SK-N-SH (cell line): ENCODE measurements at regions not wholly inside any gene's neighbourhood (a gene's known extent, or its start where the extent isn't known, plus 50 kb on each side); places are given as distances from the start of the nearest gene placed in this dataset.

Experiments used
- CTCF ChIA-PET: fragments of 300-600, 350-600 bp; formaldehyde crosslinking; extraction: SDS; loops from one replicate; lab custom pipeline; 2021; lab: Yijun Ruan, JAX
- POLR2A ChIA-PET: fragments of 350-600 bp; sonication (Branson Sonifier 250); formaldehyde crosslinking; extraction: SDS; loops from one replicate; lab custom pipeline; 2020; ENCODE audit warnings: antibody characterized with exemption, inconsistent platforms; lab: Yijun Ruan, JAX
- DNase-seq: peaks from one replicate; pipeline ENCODE4 v3.0.0; 2012
- H2AFZ ChIP-seq: fragments of 200-600 bp; sonication (generic); 2 replicates; pipeline ENCODE4 v1.8.1; 2016; ENCODE audit warnings: antibody characterized with exemption, mild to moderate bottlenecking, low read depth
- H3F3A ChIP-seq: fragments of 200-600 bp; sonication (generic); replicated peaks from 2 replicates; pipeline ENCODE3; 2016; ENCODE audit warnings: antibody characterized with exemption, mild to moderate bottlenecking; ENCODE audit not compliant: insufficient read depth
- H3K27ac ChIP-seq, 2 experiments: fragments of 200-500 bp in 1 of 2; fragments of 200-600 bp in 1 of 2; sonication (Bioruptor generic) in 1 of 2; sonication (generic), shearing (Covaris generic) in 1 of 2; 2 replicates each; pipeline versions ENCODE4 v1.5.1 to v1.6.1; 2014 to 2016; ENCODE audit warnings: low read depth in 2 of 2, inconsistent platforms in 1 of 2, low read length in 1 of 2, mild to moderate bottlenecking in 1 of 2, mixed read lengths in 1 of 2
- H3K27me3 ChIP-seq: fragments of 200-600 bp; sonication (generic), shearing (Covaris generic); 2 replicates; pipeline ENCODE4 v1.6.1; 2016; ENCODE audit warnings: mixed run types; ENCODE audit not compliant: insufficient read depth
- H3K36me3 ChIP-seq, 2 experiments: fragments of 200-500 bp in 1 of 2; fragments of 200-600 bp in 1 of 2; sonication (Bioruptor generic) in 1 of 2; sonication (generic) in 1 of 2; replicated peaks in 1 of 2; 2 replicates each; pipeline versions ENCODE3 to v1.5.1; 2014 to 2016; ENCODE audit warnings: low read length in 1 of 2, mild to moderate bottlenecking in 1 of 2; ENCODE audit not compliant: insufficient read depth in 2 of 2, control insufficient read depth in 1 of 2
- H3K4me1 ChIP-seq, 2 experiments: fragments of 200-500 bp in 1 of 2; fragments of 200-600 bp in 1 of 2; sonication (Bioruptor generic) in 1 of 2; sonication (generic), shearing (Covaris generic) in 1 of 2; 2 replicates each; pipeline versions ENCODE4 v1.5.1 to v1.6.1; 2014 to 2016; ENCODE audit warnings: low read depth in 1 of 2, low read length in 1 of 2, mixed run types in 1 of 2; ENCODE audit not compliant: insufficient read depth in 2 of 2, control insufficient read depth in 1 of 2
- H3K4me2 ChIP-seq: fragments of 200-600 bp; sonication (generic), shearing (Covaris generic); 2 replicates; pipeline ENCODE4 v1.6.1; 2017; ENCODE audit warnings: mixed run types
- H3K4me3 ChIP-seq, 2 experiments: fragments of 200-500 bp in 1 of 2; fragments of 200-600 bp in 1 of 2; sonication (Bioruptor generic) in 1 of 2; sonication (generic), shearing (Covaris generic) in 1 of 2; 2 replicates each; pipeline versions ENCODE4 v1.5.1 to v1.8.1; 2014 to 2016; ENCODE audit warnings: low read depth in 2 of 2, inconsistent platforms in 1 of 2, low read length in 1 of 2, mild to moderate bottlenecking in 1 of 2, mixed read lengths in 1 of 2, moderate library complexity in 1 of 2
- H3K79me2 ChIP-seq: fragments of 200-600 bp; sonication (generic); 2 replicates; pipeline ENCODE4 v1.8.1; 2017; ENCODE audit warnings: mild to moderate bottlenecking; ENCODE audit not compliant: insufficient read depth
- H3K9ac ChIP-seq: fragments of 200-600 bp; sonication (generic); 2 replicates; pipeline ENCODE4 v1.6.1; 2017; ENCODE audit warnings: mixed run types
- H3K9me2 ChIP-seq: fragments of 200-600 bp; sonication (generic); 2 replicates; pipeline ENCODE4 v1.6.1; 2017; ENCODE audit warnings: mixed run types
- H3K9me3 ChIP-seq: fragments of 200-600 bp; sonication (generic); 2 replicates; pipeline ENCODE4 v1.6.1; 2017; ENCODE audit warnings: mixed run types, mild to moderate bottlenecking, moderate library complexity
- H4K20me1 ChIP-seq: fragments of 200-600 bp; sonication (generic); 2 replicates; pipeline ENCODE4 v1.6.1; 2017; ENCODE audit warnings: mild to moderate bottlenecking, mixed run types; ENCODE audit not compliant: insufficient read depth
- CHD2 ChIP-seq: fragments of 150-350 bp; IDR thresholded peaks from 2 replicates; pipeline ENCODE4 v1.6.1; 2018; ENCODE audit warnings: low read length; ENCODE audit not compliant: partially characterized antibody
- CTCF ChIP-seq: fragments of 200-600 bp; sonication (generic); IDR thresholded peaks from 2 replicates; pipeline ENCODE4 v1.6.1; 2017; ENCODE audit warnings: antibody characterized with exemption, mild to moderate bottlenecking, moderate library complexity
- EP300 ChIP-seq, 2 experiments: IDR thresholded peaks; 2 replicates each; pipeline versions ENCODE4 v1.4.0 to v1.6.1; 2012; ENCODE audit warnings: borderline replicate concordance in 1 of 2, low read depth in 1 of 2, low read length in 1 of 2
- EZH2phosphoT487 ChIP-seq: fragments of 200-600 bp; sonication (generic); IDR thresholded peaks from 2 replicates; pipeline ENCODE4 v1.6.1; 2017; ENCODE audit warnings: low read depth, mixed run types, mild to moderate bottlenecking, antibody characterized with exemption, moderate library complexity, borderline replicate concordance
- FOXM1 ChIP-seq: IDR thresholded peaks from 2 replicates; pipeline ENCODE4 v1.4.0; 2012; ENCODE audit warnings: low read depth, mild to moderate bottlenecking
- GABPA ChIP-seq: IDR thresholded peaks from 2 replicates; pipeline ENCODE4 v1.4.0; 2012; ENCODE audit warnings: low read depth, mild to moderate bottlenecking
- GATA2 ChIP-seq: sonication (generic); formaldehyde crosslinking; IDR thresholded peaks from 2 replicates; pipeline ENCODE4 v1.5.0; 2020; ENCODE audit warnings: mild to moderate bottlenecking, missing genetic modification reagents
- IRF3 ChIP-seq: fragments of 150-350 bp; IDR thresholded peaks from 2 replicates; pipeline ENCODE4 v1.6.1; 2016; ENCODE audit warnings: mild to moderate bottlenecking, low read depth, low read length
- MAX ChIP-seq: IDR thresholded peaks from 2 replicates; pipeline ENCODE4 v1.4.0; 2012; ENCODE audit warnings: low read depth
- MXI1 ChIP-seq: IDR thresholded peaks from 2 replicates; pipeline ENCODE4 v1.6.1; 2012; ENCODE audit warnings: mild to moderate bottlenecking, low read depth, low read length, improper control_type of control experiment
- NFIC ChIP-seq: IDR thresholded peaks from 2 replicates; pipeline ENCODE4 v1.4.0; 2012; ENCODE audit warnings: borderline replicate concordance
- NRF1 ChIP-seq: IDR thresholded peaks from 2 replicates; pipeline ENCODE4 v1.6.1; 2012; ENCODE audit warnings: low read depth, mild to moderate bottlenecking, low read length
- PBX3 ChIP-seq: IDR thresholded peaks from 2 replicates; pipeline ENCODE4; 2012
- RAD21 ChIP-seq: IDR thresholded peaks from 2 replicates; pipeline ENCODE4 v1.6.1; 2012; ENCODE audit warnings: mild to moderate bottlenecking, low read length
- RCOR1 ChIP-seq: fragments of 150-350 bp; IDR thresholded peaks from 2 replicates; pipeline ENCODE4 v1.6.1; 2017; ENCODE audit warnings: antibody characterized with exemption, low read length
- RFX5 ChIP-seq: IDR thresholded peaks from 2 replicates; pipeline ENCODE4 v1.6.1; 2012; ENCODE audit warnings: mild to moderate bottlenecking, improper control_type of control experiment, low read length
- TCF12 ChIP-seq: IDR thresholded peaks from 2 replicates; pipeline ENCODE4 v1.4.0; 2012
- USF2 ChIP-seq: fragments of 150-350 bp; IDR thresholded peaks from 2 replicates; pipeline ENCODE4 v1.6.1; 2017; ENCODE audit warnings: antibody characterized with exemption, low read length, low read depth, borderline replicate concordance
- YY1 ChIP-seq: IDR thresholded peaks from 2 replicates; pipeline ENCODE4 v1.4.0; 2012; ENCODE audit warnings: low read depth, mild to moderate bottlenecking
- ZBTB33 ChIP-seq: IDR thresholded peaks from 2 replicates; pipeline ENCODE4 v1.4.0; 2012; ENCODE audit warnings: low read depth, borderline replicate concordance
- WGBS: methylation state at CpG from one replicate; pipeline ENCODE4 v1.1.6; 2017; ENCODE audit warnings: low lambda C conversion rate; 5-methylcytosine and 5-hydroxymethylcytosine counted together

- H4K20me1 ChIP-seq = no peaks in the 10 kb centered on the region
- no peak overlapping the region for H3K4me2 ChIP-seq
- CTCF ChIA-PET = no interaction called here
- H3K27ac ChIP-seq = no peak overlapping the region
- H3K4me3 ChIP-seq = no peak overlapping the region
- 77% methylated on average over 7 of the region's 7 CpGs for WGBS
- POLR2A ChIA-PET = no interaction called here
- no peaks in the 10 kb centered on the region for H3K4me1 ChIP-seq
- H3K9me3 ChIP-seq = no peaks in the 10 kb centered on the region
- TF ChIP-seq IRF3 (no peak), NRF1 (no peak), TCF12 (no peak), MAX (no peak), EZH2phosphoT487 (no peak), EP300 (IDR thresholded peaks at IDR 0.05; ENCODE audit: borderline replicate concordance in 1 of 2, low read depth in 1 of 2, low read length in 1 of 2) (no peak)
- H3K36me3 ChIP-seq = no peaks in the 10 kb centered on the region
- no peaks in the 10 kb centered on the region for H3K27me3 ChIP-seq
- no peaks in the 10 kb centered on the region for H3K79me2 ChIP-seq
- H3K9ac ChIP-seq = no peak overlapping the region
- no peaks in the 10 kb centered on the region for H3F3A ChIP-seq
- no peak overlapping the region for H2AFZ ChIP-seq
- no peaks in the 10 kb centered on the region for H3K9me2 ChIP-seq
- no peak for DNase-seq
Observed at GRCh38 chr6:134406311-134406710, 88.4 kb upstream of the SGK1 start.

- H3K27ac ChIP-seq = no peak overlapping the region
- no peak for DNase-seq
- no peaks in the 10 kb centered on the region for H3K79me2 ChIP-seq
- POLR2A ChIA-PET = no interaction called here
- H3F3A ChIP-seq = no peaks in the 10 kb centered on the region
- H3K4me3 ChIP-seq = no peak overlapping the region
- H4K20me1 ChIP-seq = no peaks in the 10 kb centered on the region
- H3K9me3 ChIP-seq = no peaks in the 10 kb centered on the region
- no peaks in the 10 kb centered on the region for H3K4me1 ChIP-seq
- 97% methylated on average over 6 of the region's 6 CpGs for WGBS
- CTCF ChIA-PET = interaction anchor here (0.6 kb wide), 1 partner anchor 221 kb away, joined by 3 read pairs; no protein-coding TSS in a partner anchor
- no peak overlapping the region for H2AFZ ChIP-seq
- H3K36me3 ChIP-seq = no peaks in the 10 kb centered on the region
- no peak overlapping the region for H3K4me2 ChIP-seq
- no peaks in the 10 kb centered on the region for H3K9me2 ChIP-seq
- H3K9ac ChIP-seq = no peak overlapping the region
- no peaks in the 10 kb centered on the region for H3K27me3 ChIP-seq
- no peak for TF ChIP-seq FOXM1
- no peak for TF ChIP-seq ZBTB33
- TF ChIP-seq CTCF = no peak
- TF ChIP-seq USF2 = no peak
- TF ChIP-seq GABPA = no peak
- no peak for TF ChIP-seq RCOR1
- TF ChIP-seq RAD21 = no peak
- TF ChIP-seq GATA2 (CRISPR knock-in tag) = no peak
- TF ChIP-seq MXI1 = no peak
- TF ChIP-seq PBX3 = no peak
- no peak for TF ChIP-seq NFIC
- no peak for TF ChIP-seq EZH2phosphoT487
- TF ChIP-seq YY1 = no peak
- TF ChIP-seq CHD2 = no peak
- TF ChIP-seq RFX5 = no peak
Observed at GRCh38 chr6:134405386-134406087, 87.6 kb upstream of the SGK1 start.
